Astrocyte (in vitro differentiated cells and primary cell): ENCODE measurements at regions not wholly inside any gene's neighbourhood (a gene's known extent, or its start where the extent isn't known, plus 50 kb on each side); places are given as distances from the start of the nearest gene placed in this dataset.

Source experiments
- DNase-seq: peaks from one replicate; pipeline ENCODE4 v3.0.0-alpha.2; 2010; ENCODE audit warnings: low read depth
- FAIRE-seq: peaks from 2 replicates; lab custom pipeline; 2011; peaks lifted over from hg19 to GRCh38; lab: Jason Lieb, UNC
- H2AFZ ChIP-seq: 2 replicates; pipeline ENCODE4 v1.6.0; 2012; ENCODE audit warnings: low read depth, low read length, inconsistent platforms
- H3K27ac ChIP-seq: 2 replicates; pipeline ENCODE4 v1.5.1; 2011; ENCODE audit warnings: low read depth, low read length, inconsistent platforms
- H3K27me3 ChIP-seq: 2 replicates; pipeline ENCODE4 v1.6.0; 2011; ENCODE audit warnings: low read length, inconsistent platforms; ENCODE audit not compliant: insufficient read depth
- H3K36me3 ChIP-seq: 2 replicates; pipeline ENCODE4 v1.5.1; 2011; ENCODE audit warnings: low read length, inconsistent platforms; ENCODE audit not compliant: insufficient read depth
- H3K4me1 ChIP-seq: 2 replicates; pipeline ENCODE4 v1.5.1; 2011; ENCODE audit warnings: low read length, inconsistent platforms; ENCODE audit not compliant: insufficient read depth
- H3K4me2 ChIP-seq: 2 replicates; pipeline ENCODE4 v1.6.0; 2012; ENCODE audit warnings: low read length, inconsistent platforms
- H3K4me3 ChIP-seq: 2 replicates; pipeline ENCODE4 v1.5.1; 2011; ENCODE audit warnings: low read depth, mild to moderate bottlenecking, low read length, inconsistent platforms; ENCODE audit not compliant: insufficient read depth
- H3K79me2 ChIP-seq: 2 replicates; pipeline ENCODE4 v1.6.0; 2012; ENCODE audit warnings: mild to moderate bottlenecking, low read length, inconsistent platforms; ENCODE audit not compliant: insufficient read depth
- H3K9ac ChIP-seq: 2 replicates; pipeline ENCODE4 v1.6.0; 2012; ENCODE audit warnings: mild to moderate bottlenecking, low read length, inconsistent platforms
- H3K9me3 ChIP-seq: 2 replicates; pipeline ENCODE4 v1.5.1; 2012; ENCODE audit warnings: low read depth, mild to moderate bottlenecking, low read length, inconsistent platforms; ENCODE audit not compliant: insufficient read depth
- H4K20me1 ChIP-seq: 2 replicates; pipeline ENCODE4 v1.6.0; 2012; ENCODE audit warnings: low read length, inconsistent platforms; ENCODE audit not compliant: insufficient read depth
- H3K27ac Mint-ChIP-seq: one replicate; pipeline ENCODE4 v1.8.0; 2021; ENCODE audit warnings: mild to moderate bottlenecking, mixed read lengths; ENCODE audit not compliant: unreplicated experiment
- H3K27me3 Mint-ChIP-seq: one replicate; pipeline ENCODE4 v1.8.0; 2021; ENCODE audit warnings: low read depth, mixed read lengths; ENCODE audit not compliant: unreplicated experiment
- H3K36me3 Mint-ChIP-seq: one replicate; pipeline ENCODE4 v1.8.0; 2021; ENCODE audit warnings: low read depth, mixed read lengths; ENCODE audit not compliant: unreplicated experiment
- H3K4me1 Mint-ChIP-seq: one replicate; pipeline ENCODE4 v1.8.0; 2021; ENCODE audit warnings: low read depth, mixed read lengths; ENCODE audit not compliant: unreplicated experiment
- H3K4me3 Mint-ChIP-seq: one replicate; pipeline ENCODE4 v1.8.0; 2021; ENCODE audit warnings: mild to moderate bottlenecking, moderate library complexity, mixed read lengths; ENCODE audit not compliant: unreplicated experiment
- H3K9me3 Mint-ChIP-seq: one replicate; pipeline ENCODE4 v1.8.0; 2021; ENCODE audit warnings: mild to moderate bottlenecking, mixed read lengths; ENCODE audit not compliant: unreplicated experiment
- CTCF ChIP-seq: IDR thresholded peaks from 2 replicates; pipeline ENCODE4 v1.5.1; 2011; ENCODE audit warnings: low read depth, mild to moderate bottlenecking, inconsistent platforms, low read length, moderate library complexity; ENCODE audit not compliant: insufficient read depth
- EZH2 ChIP-seq: IDR thresholded peaks from 2 replicates; pipeline ENCODE4 v1.6.1; 2012; ENCODE audit warnings: mild to moderate bottlenecking, low read length, inconsistent platforms; ENCODE audit not compliant: insufficient read depth

- H3K9me3 Mint-ChIP-seq = no peaks in the 10 kb centered on the region
- no peak overlapping the region for H3K27ac ChIP-seq
- no peak overlapping the region for H3K27ac Mint-ChIP-seq
- H4K20me1 ChIP-seq = no peaks in the 10 kb centered on the region
- no peaks in the 10 kb centered on the region for H3K36me3 ChIP-seq
- no peak overlapping the region for H2AFZ ChIP-seq
- H3K4me3 Mint-ChIP-seq = no peak overlapping the region
- no peak overlapping the region for H3K4me3 ChIP-seq
- H3K9ac ChIP-seq = no peak overlapping the region
- no peaks in the 10 kb centered on the region for H3K36me3 Mint-ChIP-seq
- TF ChIP-seq CTCF (no peak), EZH2 (no peak)
- FAIRE-seq = peak; percentile 49
- H3K4me2 ChIP-seq = no peak overlapping the region
- H3K9me3 ChIP-seq = no peaks in the 10 kb centered on the region
- peaks cover 6% of the 10 kb centered on the region for H3K4me1 ChIP-seq
- peaks cover 23% of the 10 kb centered on the region for H3K4me1 Mint-ChIP-seq
- H3K27me3 Mint-ChIP-seq = no peaks in the 10 kb centered on the region
- no peaks in the 10 kb centered on the region for H3K27me3 ChIP-seq
- DNase-seq = peak; percentile 91
- H3K79me2 ChIP-seq = no peaks in the 10 kb centered on the region
Measured at GRCh38 chr14:23829736-23830471, 123.7 kb upstream of the DHRS4 start.

GRCh38 chr14:23831596-23831995 lies 122.0 kb upstream of the DHRS4 start:
- no peaks in the 10 kb centered on the region for H3K36me3 ChIP-seq
- FAIRE-seq (no peak), DNase-seq (no peak)
- no peak overlapping the region for H3K27ac ChIP-seq
- Mint-ChIP-seq H3K9me3 (no peaks in the 10 kb centered on the region), H3K27ac (no peak overlapping the region), H3K36me3 (no peaks in the 10 kb centered on the region), H3K27me3 (no peaks in the 10 kb centered on the region), H3K4me3 (no peak overlapping the region), H3K4me1 (peaks cover 17% of the 10 kb centered on the region)
- no peak overlapping the region for H3K4me2 ChIP-seq
- no peaks in the 10 kb centered on the region for H4K20me1 ChIP-seq
- no peaks in the 10 kb centered on the region for H3K9me3 ChIP-seq
- H3K4me3 ChIP-seq = no peak overlapping the region
- no peaks in the 10 kb centered on the region for H3K79me2 ChIP-seq
- H3K4me1 ChIP-seq = peaks cover 6% of the 10 kb centered on the region
- H3K9ac ChIP-seq = no peak overlapping the region
- no peak overlapping the region for H2AFZ ChIP-seq
- H3K27me3 ChIP-seq = no peaks in the 10 kb centered on the region
- TF ChIP-seq EZH2 (no peak), CTCF (no peak)

GRCh38 chr14:23861666-23862065 lies 91.9 kb upstream of the DHRS4 start:
- H4K20me1 ChIP-seq = no peaks in the 10 kb centered on the region

More at GRCh38 chr14:23861666-23862065, 91.9 kb upstream of the DHRS4 start:
- peaks cover 5% of the 10 kb centered on the region for H3K27me3 Mint-ChIP-seq
- FAIRE-seq = no peak
- Histone ChIP-seq H3K79me2 (no peaks in the 10 kb centered on the region), H3K9ac (no peak overlapping the region), H3K4me1 (no peaks in the 10 kb centered on the region), H3K4me3 (no peak overlapping the region), H3K27ac (no peak overlapping the region), H3K36me3 (no peaks in the 10 kb centered on the region), H3K4me2 (no peak overlapping the region), H3K9me3 (no peaks in the 10 kb centered on the region), H3K27me3 (no peaks in the 10 kb centered on the region), H2AFZ (no peak overlapping the region)
- DNase-seq = no peak
- H3K9me3 Mint-ChIP-seq = no peaks in the 10 kb centered on the region
- H3K4me1 Mint-ChIP-seq = peaks cover 4% of the 10 kb centered on the region
- no peaks in the 10 kb centered on the region for H3K36me3 Mint-ChIP-seq
- TF ChIP-seq EZH2 = no peak
- no peak for TF ChIP-seq CTCF
- no peak overlapping the region for H3K27ac Mint-ChIP-seq
- H3K4me3 Mint-ChIP-seq = no peak overlapping the region
